IMR-90 (cell line): ENCODE measurements at regions not wholly inside any gene's neighbourhood (a gene's known extent, or its start where the extent isn't known, plus 50 kb on each side); places are given as distances from the start of the nearest gene placed in this dataset.

ENCODE experiments used
- ATAC-seq: fragments of 200-7000 bp; cut with Tn5 transposase; 2 replicates; pipeline ENCODE4 v1.9.1; 2020; ENCODE audit warnings: low read depth, mild to moderate bottlenecking, moderate library complexity
- BruUV-seq: library from RNA; stranded (reverse); fragments of 400-500 nt; replicated peaks from 2 replicates; lab custom pipeline; 2021; lab: Mats Ljungman, UMichigan
- CTCF ChIA-PET: fragments of 300-600 bp; formaldehyde crosslinking; extraction: SDS; loops from one replicate; lab custom pipeline; 2021; ENCODE audit warnings: antibody characterized with exemption; lab: Yijun Ruan, JAX
- POLR2A ChIA-PET: fragments of 300-600 bp; sonication (Branson Sonifier 250); formaldehyde crosslinking; loops from one replicate; lab custom pipeline; 2022; ENCODE audit warnings: antibody characterized with exemption; ENCODE audit not compliant: unreplicated experiment; lab: Charles Lee
- DNase-seq: peaks from one replicate; pipeline ENCODE4 v3.0.0; 2013
- H2AFZ ChIP-seq: replicated peaks from 2 replicates; pipeline ENCODE3; 2013; ENCODE audit warnings: low read length, mild to moderate bottlenecking; ENCODE audit not compliant: poor library complexity
- H2AK5ac ChIP-seq: 2 replicates; pipeline ENCODE4 v1.6.1; 2013; ENCODE audit warnings: low read depth, low read length, inconsistent platforms
- H2AK9ac ChIP-seq: replicated peaks from 2 replicates; pipeline ENCODE3; 2013; ENCODE audit warnings: mild to moderate bottlenecking, low read depth, low read length, moderate library complexity; ENCODE audit not compliant: poor library complexity
- H2BK120ac ChIP-seq: 2 replicates; pipeline ENCODE4 v1.6.1; 2013; ENCODE audit warnings: low read depth, low read length, inconsistent platforms
- H2BK15ac ChIP-seq: 3 replicates; pipeline ENCODE4 v1.6.1; 2013; ENCODE audit warnings: low read depth, low read length, inconsistent platforms
- H2BK20ac ChIP-seq: 2 replicates; pipeline ENCODE4 v1.6.1; 2013; ENCODE audit warnings: low read depth, mild to moderate bottlenecking, inconsistent platforms, low read length, moderate library complexity
- H2BK5ac ChIP-seq: 2 replicates; pipeline ENCODE4 v1.6.1; 2013; ENCODE audit warnings: mild to moderate bottlenecking, low read depth, low read length, inconsistent platforms; ENCODE audit not compliant: poor library complexity, severe bottlenecking
- H3K14ac ChIP-seq: replicated peaks from 2 replicates; pipeline ENCODE4 v1.6.1; 2013; ENCODE audit warnings: low read depth, low read length, inconsistent platforms
- H3K18ac ChIP-seq: 2 replicates; pipeline ENCODE4 v1.6.1; 2013; ENCODE audit warnings: low read depth, low read length, control low read depth
- H3K23ac ChIP-seq: 2 replicates; pipeline ENCODE4 v1.6.1; 2013; ENCODE audit warnings: low read depth, low read length, inconsistent platforms
- H3K27ac ChIP-seq: 2 replicates; pipeline ENCODE4 v1.5.1; 2013; ENCODE audit warnings: mild to moderate bottlenecking, control low read depth, low read length; ENCODE audit not compliant: insufficient read depth
- H3K27me3 ChIP-seq: 2 replicates; pipeline ENCODE4 v1.6.1; 2013; ENCODE audit warnings: low read length; ENCODE audit not compliant: control insufficient read depth, insufficient read depth
- H3K36me3 ChIP-seq: 2 replicates; pipeline ENCODE4 v1.6.1; 2013; ENCODE audit warnings: low read length, mixed read lengths; ENCODE audit not compliant: control insufficient read depth, insufficient read depth
- H3K4ac ChIP-seq: 2 replicates; pipeline ENCODE4 v1.6.1; 2013; ENCODE audit warnings: low read depth, low read length, inconsistent platforms
- H3K4me1 ChIP-seq: 2 replicates; pipeline ENCODE4 v1.6.1; 2013; ENCODE audit warnings: low read length, mixed read lengths; ENCODE audit not compliant: control insufficient read depth, insufficient read depth
- H3K4me2 ChIP-seq: 2 replicates; pipeline ENCODE4 v1.6.1; 2013; ENCODE audit warnings: low read depth, mild to moderate bottlenecking, control low read depth, low read length, moderate library complexity
- H3K4me3 ChIP-seq: 2 replicates; pipeline ENCODE4 v1.5.1; 2013; ENCODE audit warnings: low read depth, mild to moderate bottlenecking, control low read depth, low read length, moderate library complexity; ENCODE audit not compliant: insufficient read depth
- H3K56ac ChIP-seq: 2 replicates; pipeline ENCODE4 v1.6.1; 2013; ENCODE audit warnings: low read length, inconsistent platforms; ENCODE audit not compliant: insufficient read depth; ENCODE audit errors: extremely low read depth
- H3K79me1 ChIP-seq, 2 experiments: 2 replicates each; pipeline ENCODE4 v1.6.1; 2013; ENCODE audit warnings: low read length in 2 of 2, inconsistent platforms in 1 of 2, low read depth in 1 of 2
- H3K9ac ChIP-seq: 2 replicates; pipeline ENCODE4 v1.6.1; 2013; ENCODE audit warnings: low read depth, low read length, control low read depth
- H3K9me1 ChIP-seq: 2 replicates; pipeline ENCODE4 v1.6.1; 2013; ENCODE audit warnings: low read length, inconsistent platforms; ENCODE audit not compliant: insufficient read depth
- H3K9me3 ChIP-seq: 2 replicates; pipeline ENCODE4 v1.6.1; 2013; ENCODE audit warnings: low read length; ENCODE audit not compliant: control insufficient read depth, insufficient read depth
- H4K20me1 ChIP-seq: 2 replicates; pipeline ENCODE4 v1.6.1; 2013; ENCODE audit warnings: low read length, inconsistent platforms; ENCODE audit not compliant: insufficient read depth
- H4K5ac ChIP-seq: 2 replicates; pipeline ENCODE4 v1.6.1; 2013; ENCODE audit warnings: mild to moderate bottlenecking, low read depth, low read length, control low read depth
- H4K8ac ChIP-seq, 2 experiments: 2 replicates each; pipeline ENCODE4 v1.6.1; 2013; ENCODE audit warnings: low read depth in 2 of 2, low read length in 2 of 2, control low read depth in 1 of 2, inconsistent platforms in 1 of 2
- H4K91ac ChIP-seq: 2 replicates; pipeline ENCODE4 v1.6.1; 2013; ENCODE audit warnings: low read depth, low read length, inconsistent platforms; ENCODE audit not compliant: insufficient read depth
- BHLHE40 ChIP-seq: fragments of 150-350 bp; IDR thresholded peaks from 2 replicates; pipeline ENCODE4 v1.6.1; 2016; ENCODE audit warnings: mild to moderate bottlenecking, low read depth, low read length
- CEBPB ChIP-seq: IDR thresholded peaks from 2 replicates; pipeline ENCODE4 v1.6.1; 2012; ENCODE audit warnings: low read depth, low read length, improper control_type of control experiment
- CHD1 ChIP-seq: IDR thresholded peaks from 2 replicates; pipeline ENCODE4 v1.6.1; 2012; ENCODE audit warnings: low read depth, low read length, improper control_type of control experiment
- FOS ChIP-seq: fragments of 150-350 bp; IDR thresholded peaks from 2 replicates; pipeline ENCODE4 v1.6.1; 2016; ENCODE audit warnings: low read depth, low read length
- MAFK ChIP-seq: IDR thresholded peaks from 2 replicates; pipeline ENCODE4 v1.6.1; 2012; ENCODE audit warnings: low read depth, low read length, improper control_type of control experiment
- MAZ ChIP-seq: IDR thresholded peaks from 2 replicates; pipeline ENCODE4 v1.6.1; 2012; ENCODE audit warnings: low read depth, mild to moderate bottlenecking, low read length, improper control_type of control experiment, moderate library complexity, borderline replicate concordance
- MXI1 ChIP-seq: IDR thresholded peaks from 2 replicates; pipeline ENCODE4 v1.6.1; 2012; ENCODE audit warnings: low read depth, mild to moderate bottlenecking, low read length, moderate library complexity, borderline replicate concordance
- NFE2L2 ChIP-seq: fragments of 150-350 bp; IDR thresholded peaks from 2 replicates; pipeline ENCODE4 v1.6.1; 2016; ENCODE audit warnings: low read depth, mild to moderate bottlenecking, low read length
- POLR2A ChIP-seq: IDR thresholded peaks from 2 replicates; pipeline ENCODE4 v1.6.1; 2012; ENCODE audit warnings: mild to moderate bottlenecking, low read depth, low read length
- RAD21 ChIP-seq: IDR thresholded peaks from 2 replicates; pipeline ENCODE4 v1.6.1; 2012; ENCODE audit warnings: low read length, improper control_type of control experiment
- RCOR1 ChIP-seq: IDR thresholded peaks from 2 replicates; pipeline ENCODE4 v1.6.1; 2012; ENCODE audit warnings: mild to moderate bottlenecking, low read length, improper control_type of control experiment; ENCODE audit not compliant: insufficient replicate concordance
- RFX5 ChIP-seq: IDR thresholded peaks from 2 replicates; pipeline ENCODE4 v1.8.0; 2012; ENCODE audit warnings: low read depth, mild to moderate bottlenecking, low read length, moderate library complexity
- SMC3 ChIP-seq: fragments of 150-350 bp; IDR thresholded peaks from 2 replicates; pipeline ENCODE4 v1.6.1; 2016; ENCODE audit warnings: low read depth, mild to moderate bottlenecking, antibody characterized with exemption, low read length, moderate library complexity
- USF2 ChIP-seq: fragments of 150-350 bp; IDR thresholded peaks from 2 replicates; pipeline ENCODE4 v1.6.1; 2017; ENCODE audit warnings: mild to moderate bottlenecking, antibody characterized with exemption, low read length, low read depth
- WGBS, 2 experiments: methylation state at CpG; one replicate each; pipeline versions ENCODE4 v1.1.5 to v1.1.7; 2013; ENCODE audit warnings: missing lambda C conversion rate in 2 of 2; ENCODE audit not compliant: insufficient read length in 1 of 2; ENCODE audit errors: extremely low coverage in 2 of 2; 5-methylcytosine and 5-hydroxymethylcytosine counted together
- dilution Hi-C: fragments of 300-500 bp; cut with HindIII; formaldehyde crosslinking; loops from one replicate; pipeline ENCODE4 v1.14.3; 2018; ENCODE audit warnings: low sequenced_read_pairs; ENCODE audit not compliant: unreplicated experiment
- in situ Hi-C: fragments of 300-500 bp; cut with MboI; formaldehyde crosslinking; loops from 3 replicates; pipeline ENCODE4 v1.14.3; 2019; ENCODE audit warnings: low sequenced_read_pairs, inconsistent platforms, mixed read lengths
- intact Hi-C: fragments of 100-400 bp; cut with micrococcal nuclease; formaldehyde crosslinking; loops from 2 replicates; pipeline ENCODE4 v1.10.0; 2022
- TF ChIP-seq, protein P1 (sequence below): fragments of 150-350 bp; IDR thresholded peaks from 2 replicates; pipeline ENCODE4 v1.6.1; 2016; ENCODE audit warnings: low read depth, mild to moderate bottlenecking, low read length, moderate library complexity, borderline replicate concordance
- TF ChIP-seq, protein P2 (sequence below): conservative IDR thresholded peaks from 2 replicates; pipeline ENCODE4 v1.5.1; 2012; ENCODE audit warnings: mild to moderate bottlenecking, low read depth, low read length, improper control_type of control experiment

DNA sequence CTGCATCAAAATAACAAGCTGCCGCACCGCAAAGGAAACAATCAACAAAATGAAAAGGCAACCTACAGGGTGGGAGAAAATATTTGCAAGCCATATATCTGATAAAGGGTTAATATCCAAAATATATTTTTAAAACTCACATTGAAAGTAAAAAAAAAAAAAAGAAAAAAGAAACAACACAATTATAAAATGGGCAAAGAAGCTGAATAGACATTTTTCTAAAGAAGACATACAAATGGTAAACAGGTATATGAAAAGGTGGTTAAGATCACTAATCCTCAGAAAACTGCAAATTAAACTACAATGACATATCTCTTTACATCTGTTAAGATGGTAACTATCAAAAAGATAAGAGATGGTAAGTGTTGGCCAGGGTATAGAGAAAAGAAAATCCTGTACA is 105.4 kb upstream of the LY86 start:
- Histone ChIP-seq H4K91ac (no peak overlapping the region), H3K36me3 (no peaks in the 10 kb centered on the region), H3K23ac (no peak overlapping the region), H3K9me1 (no peaks in the 10 kb centered on the region), H2AK9ac (no peak overlapping the region), H2AK5ac (no peak overlapping the region), H2BK120ac (no peak overlapping the region), H3K56ac (no peak overlapping the region), H3K4me3 (no peak overlapping the region), H3K4me2 (no peak overlapping the region), H3K79me1 (no peaks in the 10 kb centered on the region), H4K8ac (no peak overlapping the region), H3K27me3 (no peaks in the 10 kb centered on the region), H3K4ac (no peak overlapping the region), H3K18ac (no peak overlapping the region), H2BK15ac (no peak overlapping the region), H2AFZ (no peak overlapping the region), H3K9me3 (peaks cover 23% of the 10 kb centered on the region), H4K20me1 (no peaks in the 10 kb centered on the region), H4K5ac (no peak overlapping the region), H3K27ac (no peak overlapping the region), H2BK20ac (no peak overlapping the region), H3K4me1 (no peaks in the 10 kb centered on the region), H3K14ac (no peak overlapping the region), H2BK5ac (no peak overlapping the region), H3K9ac (no peak overlapping the region)
- CTCF ChIA-PET: no interaction called here
- DNase-seq (no peak), ATAC-seq (no peak)
- dilution Hi-C loops: no loop called here
- no TSS peak for BruUV-seq
- intact Hi-C loops: no loop called here
- WGBS, 2 experiments: no CpG with 5 or more reads among the region's 2 CpGs
- POLR2A ChIA-PET: no interaction called here
- no peak for TF ChIP-seq MXI1
- TF ChIP-seq CEBPB: no peak
- no peak for TF ChIP-seq MAFK
- no peak for TF ChIP-seq RAD21
- no peak for TF ChIP-seq MAZ
- no peak for TF ChIP-seq FOS
- no peak for TF ChIP-seq CHD1
- TF ChIP-seq, protein P1, sequence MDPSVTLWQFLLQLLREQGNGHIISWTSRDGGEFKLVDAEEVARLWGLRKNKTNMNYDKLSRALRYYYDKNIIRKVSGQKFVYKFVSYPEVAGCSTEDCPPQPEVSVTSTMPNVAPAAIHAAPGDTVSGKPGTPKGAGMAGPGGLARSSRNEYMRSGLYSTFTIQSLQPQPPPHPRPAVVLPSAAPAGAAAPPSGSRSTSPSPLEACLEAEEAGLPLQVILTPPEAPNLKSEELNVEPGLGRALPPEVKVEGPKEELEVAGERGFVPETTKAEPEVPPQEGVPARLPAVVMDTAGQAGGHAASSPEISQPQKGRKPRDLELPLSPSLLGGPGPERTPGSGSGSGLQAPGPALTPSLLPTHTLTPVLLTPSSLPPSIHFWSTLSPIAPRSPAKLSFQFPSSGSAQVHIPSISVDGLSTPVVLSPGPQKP: no peak
- TF ChIP-seq POLR2A: no peak
- TF ChIP-seq USF2: no peak
- no peak for TF ChIP-seq SMC3
- TF ChIP-seq NFE2L2: no peak
- no peak for TF ChIP-seq BHLHE40
- TF ChIP-seq RCOR1: no peak
- TF ChIP-seq, protein P2, sequence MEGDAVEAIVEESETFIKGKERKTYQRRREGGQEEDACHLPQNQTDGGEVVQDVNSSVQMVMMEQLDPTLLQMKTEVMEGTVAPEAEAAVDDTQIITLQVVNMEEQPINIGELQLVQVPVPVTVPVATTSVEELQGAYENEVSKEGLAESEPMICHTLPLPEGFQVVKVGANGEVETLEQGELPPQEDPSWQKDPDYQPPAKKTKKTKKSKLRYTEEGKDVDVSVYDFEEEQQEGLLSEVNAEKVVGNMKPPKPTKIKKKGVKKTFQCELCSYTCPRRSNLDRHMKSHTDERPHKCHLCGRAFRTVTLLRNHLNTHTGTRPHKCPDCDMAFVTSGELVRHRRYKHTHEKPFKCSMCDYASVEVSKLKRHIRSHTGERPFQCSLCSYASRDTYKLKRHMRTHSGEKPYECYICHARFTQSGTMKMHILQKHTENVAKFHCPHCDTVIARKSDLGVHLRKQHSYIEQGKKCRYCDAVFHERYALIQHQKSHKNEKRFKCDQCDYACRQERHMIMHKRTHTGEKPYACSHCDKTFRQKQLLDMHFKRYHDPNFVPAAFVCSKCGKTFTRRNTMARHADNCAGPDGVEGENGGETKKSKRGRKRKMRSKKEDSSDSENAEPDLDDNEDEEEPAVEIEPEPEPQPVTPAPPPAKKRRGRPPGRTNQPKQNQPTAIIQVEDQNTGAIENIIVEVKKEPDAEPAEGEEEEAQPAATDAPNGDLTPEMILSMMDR: no peak
- TF ChIP-seq RFX5: no peak
- in situ Hi-C loops: no loop called here
